Smooth muscle cell (in vitro differentiated cells): ENCODE measurements at regions not wholly inside any gene's neighbourhood (a gene's known extent, or its start where the extent isn't known, plus 50 kb on each side); places are given as distances from the start of the nearest gene placed in this dataset.

Source experiments
- DNase-seq: peaks from one replicate; lab custom pipeline; 2025; ENCODE audit not compliant: unreplicated experiment; lab: John Stamatoyannopoulos, UW
- H2AFZ ChIP-seq: fragments of 200-600 bp; sonication (generic); 2 replicates; pipeline ENCODE4 v1.6.0; 2016; ENCODE audit warnings: antibody characterized with exemption, low read depth, mild to moderate bottlenecking
- H3F3A ChIP-seq: fragments of 200-600 bp; sonication (generic); 2 replicates; pipeline ENCODE4 v1.6.0; 2017; ENCODE audit warnings: antibody characterized with exemption, low read depth
- H3K27ac ChIP-seq: fragments of 200-600 bp; sonication (generic); 2 replicates; pipeline ENCODE4 v1.5.1; 2016; ENCODE audit warnings: low read depth, mild to moderate bottlenecking
- H3K27me3 ChIP-seq: fragments of 200-600 bp; sonication (generic); 2 replicates; pipeline ENCODE4 v1.6.1; 2016; ENCODE audit warnings: low read depth, mild to moderate bottlenecking
- H3K36me3 ChIP-seq: fragments of 200-600 bp; sonication (generic); 2 replicates; pipeline ENCODE4 v1.5.1; 2016; ENCODE audit warnings: low read depth
- H3K4me1 ChIP-seq: fragments of 200-600 bp; sonication (generic); 2 replicates; pipeline ENCODE4 v1.5.1; 2016; ENCODE audit warnings: low read depth
- H3K4me2 ChIP-seq: fragments of 200-600 bp; sonication (generic); 2 replicates; pipeline ENCODE4 v1.6.0; 2016; ENCODE audit warnings: mild to moderate bottlenecking
- H3K4me3 ChIP-seq: fragments of 200-600 bp; sonication (generic); 2 replicates; pipeline ENCODE4 v1.5.1; 2016; ENCODE audit warnings: mild to moderate bottlenecking
- H3K79me2 ChIP-seq: fragments of 200-600 bp; sonication (generic); 2 replicates; pipeline ENCODE4 v1.6.0; 2016; ENCODE audit warnings: low read depth, mild to moderate bottlenecking
- H3K9ac ChIP-seq: fragments of 200-600 bp; sonication (generic); 2 replicates; pipeline ENCODE4 v1.6.0; 2016; ENCODE audit warnings: low read depth
- H3K9me3 ChIP-seq: fragments of 200-600 bp; sonication (generic); replicated peaks from 2 replicates; pipeline ENCODE4 v1.5.1; 2016; ENCODE audit warnings: low read depth
- H4K20me1 ChIP-seq: fragments of 200-600 bp; sonication (generic); 2 replicates; pipeline ENCODE4 v1.6.0; 2016; ENCODE audit warnings: low read depth
- CTCF ChIP-seq: fragments of 200-600 bp; sonication (generic); IDR thresholded peaks from 2 replicates; pipeline ENCODE4 v1.5.1; 2017; ENCODE audit warnings: borderline replicate concordance, mild to moderate bottlenecking, antibody characterized with exemption; ENCODE audit not compliant: insufficient read depth, poor library complexity, severe bottlenecking
- WGBS: methylation state at CpG from one replicate; pipeline ENCODE4 v1.1.7; 2016; ENCODE audit warnings: low lambda C conversion rate; 5-methylcytosine and 5-hydroxymethylcytosine counted together

GRCh38 chr7:20839196-20839735 is 52.6 kb upstream of the SP8 start:
- Histone ChIP-seq H3K4me2 (no peak overlapping the region), H3K27me3 (no peaks in the 10 kb centered on the region), H4K20me1 (no peaks in the 10 kb centered on the region), H3K27ac (no peak overlapping the region), H3K4me3 (no peak overlapping the region), H2AFZ (no peak overlapping the region), H3F3A (no peaks in the 10 kb centered on the region), H3K9ac (no peak overlapping the region), H3K36me3 (no peaks in the 10 kb centered on the region), H3K9me3 (no peaks in the 10 kb centered on the region), H3K79me2 (no peaks in the 10 kb centered on the region), H3K4me1 (no peaks in the 10 kb centered on the region)
- 94% methylated on average over 2 of the region's 2 CpGs for WGBS
- DNase-seq, result no peak
- TF ChIP-seq CTCF, result no peak

- H3K36me3 ChIP-seq, result no peaks in the 10 kb centered on the region
- no peaks in the 10 kb centered on the region for H3K27me3 ChIP-seq
- WGBS, result 93% methylated on average over 2 of the region's 2 CpGs
- no peaks in the 10 kb centered on the region for H3K79me2 ChIP-seq
- no peaks in the 10 kb centered on the region for H4K20me1 ChIP-seq
- H3K4me2 ChIP-seq, result no peak overlapping the region
- no peak overlapping the region for H3K4me3 ChIP-seq
- no peak for TF ChIP-seq CTCF
- no peaks in the 10 kb centered on the region for H3F3A ChIP-seq
- H3K9ac ChIP-seq, result no peak overlapping the region
- no peaks in the 10 kb centered on the region for H3K9me3 ChIP-seq
- H2AFZ ChIP-seq, result no peak overlapping the region
- no peak for DNase-seq
- no peak overlapping the region for H3K27ac ChIP-seq
- H3K4me1 ChIP-seq, result no peaks in the 10 kb centered on the region
These were observed 53.3 kb upstream of the SP8 start for GRCh38 chr7:20839987-20840386.

- H3K27ac ChIP-seq, result no peak overlapping the region
- H3K4me2 ChIP-seq, result no peak overlapping the region
- H3K27me3 ChIP-seq, result no peaks in the 10 kb centered on the region
- H3F3A ChIP-seq, result no peaks in the 10 kb centered on the region
- H3K9ac ChIP-seq, result no peak overlapping the region
- 90% methylated on average over 6 of the region's 6 CpGs for WGBS
- TF ChIP-seq CTCF, result no peak
- H3K4me3 ChIP-seq, result no peak overlapping the region
- H3K79me2 ChIP-seq, result no peaks in the 10 kb centered on the region
- H3K36me3 ChIP-seq, result no peaks in the 10 kb centered on the region
- H3K9me3 ChIP-seq, result no peaks in the 10 kb centered on the region
- no peak overlapping the region for H2AFZ ChIP-seq
- H3K4me1 ChIP-seq, result no peaks in the 10 kb centered on the region
- DNase-seq, result no peak
- no peaks in the 10 kb centered on the region for H4K20me1 ChIP-seq
These were observed 60.1 kb upstream of the SP8 start for GRCh38 chr7:20846791-20847190.

GRCh38 chr7:20858951-20859350 is 72.3 kb upstream of the SP8 start:
- Histone ChIP-seq H3K9ac (no peak overlapping the region), H3K4me2 (no peak overlapping the region), H3F3A (no peaks in the 10 kb centered on the region), H2AFZ (no peak overlapping the region), H3K9me3 (no peaks in the 10 kb centered on the region), H3K4me3 (no peak overlapping the region), H3K27me3 (no peaks in the 10 kb centered on the region), H3K79me2 (no peaks in the 10 kb centered on the region), H3K4me1 (no peaks in the 10 kb centered on the region), H4K20me1 (no peaks in the 10 kb centered on the region), H3K27ac (no peak overlapping the region), H3K36me3 (no peaks in the 10 kb centered on the region)
- 89% methylated on average over 3 of the region's 3 CpGs for WGBS
- no peak for DNase-seq
- no peak for TF ChIP-seq CTCF
